WERI-Rb-1 (cell line): ENCODE measurements at regions not wholly inside any gene's neighbourhood (a gene's known extent, or its start where the extent isn't known, plus 50 kb on each side); places are given as distances from the start of the nearest gene placed in this dataset.
"Not testable (repeated sequence)": the region's sequence is repeated elsewhere in the genome, so short reads cannot be mapped to it uniquely, and the experiment has no call there.

Source experiments
- DNase-seq: peaks from one replicate; pipeline ENCODE4 v3.0.0-alpha.2; 2020
- H3K27ac ChIP-seq: fragments of 250-450 bp; sonication (Bioruptor Pico); 2 replicates; pipeline ENCODE4 v1.5.1; 2020; ENCODE audit warnings: mild to moderate bottlenecking, moderate library complexity
- H3K27me3 ChIP-seq: fragments of 250-450 bp; sonication (Bioruptor Pico); 2 replicates; pipeline ENCODE4 v1.5.1; 2021; ENCODE audit warnings: mild to moderate bottlenecking, low read depth, moderate library complexity; ENCODE audit not compliant: insufficient read depth, severe bottlenecking
- H3K36me3 ChIP-seq: fragments of 250-450 bp; sonication (Bioruptor Pico); 2 replicates; pipeline ENCODE4 v1.5.1; 2020; ENCODE audit warnings: mild to moderate bottlenecking, moderate library complexity
- H3K4me3 ChIP-seq: 2 replicates; pipeline ENCODE4 v1.5.1; 2011; ENCODE audit warnings: low read depth, mild to moderate bottlenecking, control low read depth, low read length
- H3K9me3 ChIP-seq: fragments of 250-450 bp; sonication (Bioruptor Pico); 2 replicates; pipeline ENCODE4 v1.5.1; 2021; ENCODE audit warnings: mild to moderate bottlenecking, moderate library complexity; ENCODE audit not compliant: severe bottlenecking
- CTCF ChIP-seq: IDR thresholded peaks from 2 replicates; pipeline ENCODE4 v1.5.1; 2011; ENCODE audit warnings: low read depth, mild to moderate bottlenecking, control low read depth, inconsistent platforms, low read length

DNA sequence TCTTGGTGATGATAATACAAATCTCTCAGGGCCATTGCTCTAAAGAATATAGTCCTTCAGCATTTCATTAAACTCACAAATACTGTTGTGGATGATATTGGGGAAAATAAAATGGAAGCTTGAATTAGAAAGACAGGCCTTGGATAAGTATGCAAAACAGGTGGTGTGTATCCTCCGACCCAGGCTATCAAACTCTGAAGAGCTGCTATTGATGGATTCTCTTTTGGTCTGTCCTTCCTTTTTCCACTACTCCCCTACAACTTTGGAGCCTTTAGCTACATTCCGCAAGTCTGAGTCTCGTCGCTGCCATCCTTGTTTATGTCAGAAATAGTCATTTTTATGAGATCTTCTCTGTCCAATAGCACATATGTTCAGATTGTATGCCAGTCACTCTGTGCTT, 351.6 kb downstream of the KCNJ2 start:
- no peak overlapping the region for H3K27ac ChIP-seq
- no peaks in the 10 kb centered on the region for H3K36me3 ChIP-seq
- H3K9me3 ChIP-seq, result no peaks in the 10 kb centered on the region
- no peaks in the 10 kb centered on the region for H3K27me3 ChIP-seq
- no peak for DNase-seq
- TF ChIP-seq CTCF, result no peak
- H3K4me3 ChIP-seq, result no peak overlapping the region

DNA sequence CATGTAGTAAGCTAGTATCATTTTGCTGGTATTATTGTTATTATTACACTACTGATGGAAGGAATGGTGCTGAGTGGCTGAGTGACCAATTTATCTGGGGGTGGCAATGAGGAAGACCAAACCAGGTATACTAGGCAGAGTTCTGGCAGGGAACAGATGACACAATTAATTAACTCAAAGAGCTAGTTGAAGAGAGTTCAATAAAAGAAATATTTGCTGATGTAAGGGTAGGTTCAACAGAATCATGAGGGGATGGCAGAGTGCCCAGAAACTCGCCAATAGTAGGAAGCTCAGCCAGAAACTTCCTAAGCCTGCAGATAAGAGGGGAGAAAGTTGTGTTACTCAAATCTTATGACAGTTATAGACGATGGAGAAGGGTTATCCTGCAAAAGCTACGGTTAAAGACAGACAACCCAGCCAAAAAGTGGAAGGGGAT, 352.5 kb downstream of the KCNJ2 start:
- DNase-seq, result no peak
- Histone ChIP-seq H3K27ac (no peak overlapping the region), H3K4me3 (no peak overlapping the region)

DNA sequence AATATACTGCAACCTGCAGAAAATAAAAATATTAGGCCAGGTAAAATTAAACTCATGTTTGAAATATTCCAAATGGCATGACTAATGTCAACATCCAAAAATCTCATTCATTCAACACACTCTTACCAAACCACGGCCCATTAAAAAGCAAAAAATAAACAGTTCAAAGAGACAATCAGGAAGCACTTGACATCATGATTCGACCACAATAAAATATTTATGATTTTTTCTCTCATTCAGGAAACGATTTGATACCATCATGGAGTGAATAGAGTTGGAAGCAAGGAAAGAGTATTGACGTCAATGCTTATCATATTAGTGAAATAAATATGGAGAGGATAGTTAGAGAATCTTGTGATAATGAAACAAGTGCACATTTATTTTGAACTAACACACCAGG, 354.1 kb downstream of the KCNJ2 start:
- TF ChIP-seq CTCF, result no peak
- DNase-seq, result no peak
- no peaks in the 10 kb centered on the region for H3K9me3 ChIP-seq
- no peaks in the 10 kb centered on the region for H3K27me3 ChIP-seq
- H3K27ac ChIP-seq, result no peak overlapping the region
- no peak overlapping the region for H3K4me3 ChIP-seq
- H3K36me3 ChIP-seq, result no peaks in the 10 kb centered on the region

More for the DNA sequence above, 352.5 kb downstream of the KCNJ2 start:
- TF ChIP-seq CTCF, result no peak
- Histone ChIP-seq H3K9me3 (no peaks in the 10 kb centered on the region), H3K36me3 (no peaks in the 10 kb centered on the region), H3K27me3 (no peaks in the 10 kb centered on the region)

GRCh38 chr17:70525035-70525434, 355.7 kb downstream of the KCNJ2 start:
- H3K36me3 ChIP-seq, H3K27me3 ChIP-seq, H3K27ac ChIP-seq, H3K4me3 ChIP-seq, H3K9me3 ChIP-seq, DNase-seq: not testable (repeated sequence)

DNA sequence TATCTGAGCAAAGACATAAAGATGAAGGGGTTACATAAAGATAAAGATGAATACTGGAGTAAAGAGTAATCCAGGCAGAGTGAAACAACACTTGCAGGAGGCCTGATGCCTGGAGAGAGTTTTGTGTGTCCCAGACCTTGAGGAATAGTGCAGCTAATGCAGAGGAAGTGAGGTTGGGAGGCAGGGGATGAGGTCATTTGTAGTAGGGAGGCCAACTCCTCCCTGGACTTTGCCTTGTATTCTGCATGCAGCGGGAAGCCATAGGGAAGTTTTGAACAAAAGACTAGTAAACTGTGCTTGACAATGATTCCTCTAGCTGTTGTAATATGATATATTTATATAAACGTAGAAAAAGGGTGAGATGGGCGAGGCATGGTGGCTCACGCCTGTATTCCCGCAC, 356.6 kb downstream of the KCNJ2 start:
- no peak for TF ChIP-seq CTCF
- DNase-seq, result no peak
- Histone ChIP-seq H3K9me3 (no peaks in the 10 kb centered on the region), H3K27ac (no peak overlapping the region), H3K4me3 (no peak overlapping the region), H3K36me3 (no peaks in the 10 kb centered on the region), H3K27me3 (no peaks in the 10 kb centered on the region)

DNA sequence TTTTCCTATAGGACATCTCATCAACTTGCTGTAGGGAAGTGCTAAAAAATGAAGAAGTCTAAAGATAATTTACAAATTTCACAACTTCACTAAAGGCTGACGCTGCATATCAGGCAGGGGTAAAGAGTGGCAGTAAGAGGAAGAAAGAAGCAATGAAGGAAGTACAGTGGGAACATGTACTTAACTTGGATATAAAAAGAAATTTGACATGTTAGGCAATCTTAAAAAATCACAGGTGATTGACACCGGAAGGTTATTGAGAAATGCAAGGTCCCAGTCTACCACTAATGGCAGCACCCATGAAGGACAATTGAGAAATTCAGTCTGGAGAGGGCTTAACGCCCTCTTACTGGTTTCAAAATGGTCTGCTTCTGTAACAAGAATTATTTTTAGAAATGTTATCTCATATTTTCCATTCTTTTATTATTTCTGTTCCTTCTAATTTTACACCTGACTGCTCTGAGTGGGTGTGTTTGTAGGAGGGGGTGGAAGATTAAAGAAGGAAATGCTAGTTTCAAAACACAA, 358.1 kb downstream of the KCNJ2 start:
- H3K4me3 ChIP-seq, result no peak overlapping the region
- no peak for DNase-seq
- H3K9me3 ChIP-seq, result no peaks in the 10 kb centered on the region
- no peaks in the 10 kb centered on the region for H3K27me3 ChIP-seq
- no peak for TF ChIP-seq CTCF
- H3K27ac ChIP-seq, result no peak overlapping the region
- H3K36me3 ChIP-seq, result no peaks in the 10 kb centered on the region
